OCI-M1 (cell line): ENCODE measurements at regions not wholly inside any gene's neighbourhood (a gene's known extent, or its start where the extent isn't known, plus 50 kb on each side); places are given as distances from the start of the nearest gene placed in this dataset.
"Not testable (repeated sequence)": the region's sequence is repeated elsewhere in the genome, so short reads cannot be mapped to it uniquely, and the experiment has no call there.

Experiments
- DNase-seq: peaks from one replicate; lab custom pipeline; 2025; lab: John Stamatoyannopoulos, UW

- DNase-seq = not testable (repeated sequence)
Observed at GRCh38 chr4:3926969-3927755, 161.0 kb downstream of the ADRA2C start.

- not testable (repeated sequence) for DNase-seq
Observed at GRCh38 chr4:3929431-3929830, 163.2 kb downstream of the ADRA2C start.

- DNase-seq = not testable (repeated sequence)
Observed at GRCh38 chr4:3932734-3933133, 166.5 kb downstream of the ADRA2C start.

GRCh38 chr4:3935406-3935805, 169.2 kb downstream of the ADRA2C start:
- not testable (repeated sequence) for DNase-seq

- DNase-seq = no peak
Observed at GRCh38 chr4:3936184-3936583, 170.0 kb downstream of the ADRA2C start.

GRCh38 chr4:3937849-3938562, 171.8 kb downstream of the ADRA2C start:
- DNase-seq = not testable (repeated sequence)

- DNase-seq = not testable (repeated sequence)
Observed at GRCh38 chr4:3938676-3939075, 172.5 kb downstream of the ADRA2C start.

GRCh38 chr4:3939954-3940591, 173.9 kb downstream of the ADRA2C start:
- DNase-seq = peak; percentile 18

GRCh38 chr4:3941735-3942522, 175.7 kb downstream of the ADRA2C start:
- DNase-seq = not testable (repeated sequence)

GRCh38 chr4:3942569-3942971, 176.4 kb downstream of the ADRA2C start:
- peak; percentile 67 for DNase-seq

- DNase-seq = not testable (repeated sequence)
Observed at GRCh38 chr4:3943051-3943450, 176.9 kb downstream of the ADRA2C start.

- no peak for DNase-seq
Observed at GRCh38 chr4:3945511-3946290, 179.5 kb downstream of the ADRA2C start.

- DNase-seq = not testable (repeated sequence)
Observed at GRCh38 chr4:3946553-3946952, 180.4 kb downstream of the ADRA2C start.

- DNase-seq = not testable (repeated sequence)
Observed at GRCh38 chr4:3947761-3948160, 181.6 kb downstream of the ADRA2C start.

- DNase-seq = not testable (repeated sequence)
Observed at GRCh38 chr4:3948210-3948609, 182.0 kb downstream of the ADRA2C start.

- DNase-seq = peak; percentile 17
Observed at GRCh38 chr4:3949916-3950315, 183.7 kb downstream of the ADRA2C start.

GRCh38 chr4:3952443-3953139, 186.4 kb downstream of the ADRA2C start:
- not testable (repeated sequence) for DNase-seq

GRCh38 chr4:3953140-3953489, 186.9 kb downstream of the ADRA2C start:
- DNase-seq = not testable (repeated sequence)

- peak; percentile 46 for DNase-seq
Observed at GRCh38 chr4:3954540-3955320, 188.5 kb downstream of the ADRA2C start.
